ENCODE measurements at regions not wholly inside any gene's neighbourhood (a gene's known extent, or its start where the extent isn't known, plus 50 kb on each side); places are given as distances from the start of the nearest gene placed in this dataset.

- no peak for TF ChIP-seq TAF1 (IDR thresholded peaks at IDR 0.05; ENCODE audit: low read depth)
These were observed 246.9 kb upstream of the ADAMTS16 start for GRCh38 chr5:4893063-4893744.

- TF ChIP-seq TAF1 (IDR thresholded peaks at IDR 0.05; ENCODE audit: low read depth) (no peak), MAX (IDR thresholded peaks at IDR 0.05) (no peak), NFIC (IDR thresholded peaks at IDR 0.05) (no peak), EP300 (IDR thresholded peaks at IDR 0.05; ENCODE audit: borderline replicate concordance) (no peak), YY1 (IDR thresholded peaks at IDR 0.05; ENCODE audit: low read depth) (no peak), RAD21 (IDR thresholded peaks at IDR 0.05; ENCODE audit: low read depth) (no peak), TCF12 (IDR thresholded peaks at IDR 0.05; ENCODE audit: low read depth) (no peak), ZBTB7A (IDR thresholded peaks at IDR 0.05; ENCODE audit: low read depth) (no peak), TEAD4 (IDR thresholded peaks at IDR 0.05) (no peak), FOXM1 (IDR thresholded peaks at IDR 0.05; ENCODE audit: borderline replicate concordance, low read depth) (no peak)
- TF ChIP-seq, protein P1, sequence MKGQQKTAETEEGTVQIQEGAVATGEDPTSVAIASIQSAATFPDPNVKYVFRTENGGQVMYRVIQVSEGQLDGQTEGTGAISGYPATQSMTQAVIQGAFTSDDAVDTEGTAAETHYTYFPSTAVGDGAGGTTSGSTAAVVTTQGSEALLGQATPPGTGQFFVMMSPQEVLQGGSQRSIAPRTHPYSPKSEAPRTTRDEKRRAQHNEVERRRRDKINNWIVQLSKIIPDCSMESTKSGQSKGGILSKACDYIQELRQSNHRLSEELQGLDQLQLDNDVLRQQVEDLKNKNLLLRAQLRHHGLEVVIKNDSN (IDR thresholded peaks at IDR 0.05) = no peak
These were observed 243.8 kb upstream of the ADAMTS16 start for GRCh38 chr5:4896328-4896727.

DNA sequence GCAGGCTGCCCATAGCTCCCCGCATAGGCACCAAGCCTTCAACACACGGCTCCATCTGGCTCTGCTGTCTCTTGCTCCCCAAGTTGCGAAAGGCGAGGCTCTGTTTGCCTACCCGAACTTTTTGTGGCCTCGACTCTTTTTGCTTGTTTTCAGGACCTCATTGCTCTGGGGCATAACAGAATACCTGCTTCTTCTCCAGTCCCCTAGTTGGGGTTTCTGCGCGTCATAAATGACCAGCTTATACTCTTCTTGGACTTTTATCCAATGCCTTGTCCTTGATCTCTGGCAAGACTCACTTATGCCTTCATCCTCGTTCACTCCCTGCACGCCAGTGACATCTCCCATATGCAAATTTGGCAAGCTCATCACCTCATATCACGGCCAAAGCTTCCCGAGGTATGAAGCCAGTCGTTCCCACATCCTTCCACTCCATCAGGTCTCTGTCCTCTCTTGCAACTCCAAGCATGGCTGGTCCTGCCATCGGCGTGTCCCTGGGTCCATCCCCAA, 238.8 kb upstream of the ADAMTS16 start:
- no peak for TF ChIP-seq RAD21 (IDR thresholded peaks at IDR 0.05; ENCODE audit: low read depth)
- TF ChIP-seq, protein P1 (IDR thresholded peaks at IDR 0.05) = no peak
- TF ChIP-seq MAX (IDR thresholded peaks at IDR 0.05) = no peak
- TF ChIP-seq CREB1 (IDR thresholded peaks at IDR 0.05; ENCODE audit: low read depth) = no peak
- no peak for TF ChIP-seq TEAD4 (IDR thresholded peaks at IDR 0.05)
- TF ChIP-seq CEBPB (IDR thresholded peaks at IDR 0.05) = no peak
- TF ChIP-seq YY1 (IDR thresholded peaks at IDR 0.05; ENCODE audit: low read depth) = no peak
- no peak for TF ChIP-seq TCF12 (IDR thresholded peaks at IDR 0.05; ENCODE audit: low read depth)
- TF ChIP-seq, protein P2, sequence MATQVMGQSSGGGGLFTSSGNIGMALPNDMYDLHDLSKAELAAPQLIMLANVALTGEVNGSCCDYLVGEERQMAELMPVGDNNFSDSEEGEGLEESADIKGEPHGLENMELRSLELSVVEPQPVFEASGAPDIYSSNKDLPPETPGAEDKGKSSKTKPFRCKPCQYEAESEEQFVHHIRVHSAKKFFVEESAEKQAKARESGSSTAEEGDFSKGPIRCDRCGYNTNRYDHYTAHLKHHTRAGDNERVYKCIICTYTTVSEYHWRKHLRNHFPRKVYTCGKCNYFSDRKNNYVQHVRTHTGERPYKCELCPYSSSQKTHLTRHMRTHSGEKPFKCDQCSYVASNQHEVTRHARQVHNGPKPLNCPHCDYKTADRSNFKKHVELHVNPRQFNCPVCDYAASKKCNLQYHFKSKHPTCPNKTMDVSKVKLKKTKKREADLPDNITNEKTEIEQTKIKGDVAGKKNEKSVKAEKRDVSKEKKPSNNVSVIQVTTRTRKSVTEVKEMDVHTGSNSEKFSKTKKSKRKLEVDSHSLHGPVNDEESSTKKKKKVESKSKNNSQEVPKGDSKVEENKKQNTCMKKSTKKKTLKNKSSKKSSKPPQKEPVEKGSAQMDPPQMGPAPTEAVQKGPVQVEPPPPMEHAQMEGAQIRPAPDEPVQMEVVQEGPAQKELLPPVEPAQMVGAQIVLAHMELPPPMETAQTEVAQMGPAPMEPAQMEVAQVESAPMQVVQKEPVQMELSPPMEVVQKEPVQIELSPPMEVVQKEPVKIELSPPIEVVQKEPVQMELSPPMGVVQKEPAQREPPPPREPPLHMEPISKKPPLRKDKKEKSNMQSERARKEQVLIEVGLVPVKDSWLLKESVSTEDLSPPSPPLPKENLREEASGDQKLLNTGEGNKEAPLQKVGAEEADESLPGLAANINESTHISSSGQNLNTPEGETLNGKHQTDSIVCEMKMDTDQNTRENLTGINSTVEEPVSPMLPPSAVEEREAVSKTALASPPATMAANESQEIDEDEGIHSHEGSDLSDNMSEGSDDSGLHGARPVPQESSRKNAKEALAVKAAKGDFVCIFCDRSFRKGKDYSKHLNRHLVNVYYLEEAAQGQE (IDR thresholded peaks at IDR 0.05; ENCODE audit: low read depth) = no peak
- TF ChIP-seq NFIC (IDR thresholded peaks at IDR 0.05) = no peak
- TF ChIP-seq EGR1 (IDR thresholded peaks at IDR 0.05) = no peak
- no peak for TF ChIP-seq FOXM1 (IDR thresholded peaks at IDR 0.05; ENCODE audit: borderline replicate concordance, low read depth)
- TF ChIP-seq TAF1 (IDR thresholded peaks at IDR 0.05; ENCODE audit: low read depth) = no peak
- TF ChIP-seq EP300 (IDR thresholded peaks at IDR 0.05; ENCODE audit: borderline replicate concordance) = no peak
- no peak for TF ChIP-seq ZBTB7A (IDR thresholded peaks at IDR 0.05; ENCODE audit: low read depth)

DNA sequence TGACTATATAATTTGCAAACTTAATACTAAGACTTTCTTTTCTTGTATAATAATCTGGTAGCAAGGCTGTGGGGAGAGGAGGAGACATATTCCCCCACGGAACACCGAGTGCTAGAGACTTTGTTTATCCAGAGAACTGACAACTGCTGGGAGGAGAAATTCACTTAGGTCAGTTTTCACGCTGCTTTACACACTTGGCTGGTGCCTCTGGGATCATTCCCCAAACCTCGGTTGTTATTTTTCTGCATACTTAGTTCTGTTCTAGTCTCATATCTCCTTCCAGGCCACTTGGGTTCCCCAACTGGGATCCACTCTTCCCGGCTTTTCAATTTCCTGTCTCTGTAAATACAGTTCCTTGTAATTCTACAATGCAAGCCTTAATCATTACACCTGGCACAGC, 238.2 kb upstream of the ADAMTS16 start:
- TF ChIP-seq YY1 (IDR thresholded peaks at IDR 0.05; ENCODE audit: low read depth) (no peak), EGR1 (IDR thresholded peaks at IDR 0.05) (no peak), CEBPB (IDR thresholded peaks at IDR 0.05) (no peak), CREB1 (IDR thresholded peaks at IDR 0.05; ENCODE audit: low read depth) (no peak), EP300 (IDR thresholded peaks at IDR 0.05; ENCODE audit: borderline replicate concordance) (no peak), TEAD4 (IDR thresholded peaks at IDR 0.05) (no peak), MAX (IDR thresholded peaks at IDR 0.05) (no peak), TAF1 (IDR thresholded peaks at IDR 0.05; ENCODE audit: low read depth) (no peak), TCF12 (IDR thresholded peaks at IDR 0.05; ENCODE audit: low read depth) (no peak), NFIC (IDR thresholded peaks at IDR 0.05) (no peak), RAD21 (IDR thresholded peaks at IDR 0.05; ENCODE audit: low read depth) (no peak), FOXM1 (IDR thresholded peaks at IDR 0.05; ENCODE audit: borderline replicate concordance, low read depth) (no peak), ZBTB7A (IDR thresholded peaks at IDR 0.05; ENCODE audit: low read depth) (no peak)
- TF ChIP-seq, protein P2 (IDR thresholded peaks at IDR 0.05; ENCODE audit: low read depth) = no peak
- TF ChIP-seq, protein P1 (IDR thresholded peaks at IDR 0.05) = no peak

All from Ishikawa (cell line).